GM12891 (cell line): ENCODE measurements at regions not wholly inside any gene's neighbourhood (a gene's known extent, or its start where the extent isn't known, plus 50 kb on each side); places are given as distances from the start of the nearest gene placed in this dataset.

ENCODE experiments used
- PAX5 ChIP-seq: IDR thresholded peaks from 2 replicates; pipeline ENCODE4 v1.6.1; 2011; ENCODE audit warnings: low read length, moderate library complexity, mild to moderate bottlenecking; ENCODE audit not compliant: insufficient read depth, severe bottlenecking
- POLR2A ChIP-seq: IDR thresholded peaks from 2 replicates; pipeline ENCODE4 v1.6.1; 2011; ENCODE audit warnings: low read depth, low read length, control low read depth
- POLR2AphosphoS5 ChIP-seq: IDR thresholded peaks from 2 replicates; pipeline ENCODE4 v1.6.1; 2011; ENCODE audit warnings: low read depth, low read length, control low read depth
- POU2F2 ChIP-seq: IDR thresholded peaks from 2 replicates; pipeline ENCODE4 v1.6.1; 2011; ENCODE audit warnings: low read depth, mild to moderate bottlenecking, control low read depth, low read length, moderate library complexity
- SPI1 ChIP-seq: IDR thresholded peaks from 2 replicates; pipeline ENCODE4 v1.6.1; 2011; ENCODE audit warnings: low read depth, low read length, control low read depth
- TAF1 ChIP-seq: IDR thresholded peaks from 2 replicates; pipeline ENCODE4 v1.6.1; 2011; ENCODE audit warnings: low read depth, low read length, control low read depth

GRCh38 chr9:78167356-78167755 lies 68.5 kb upstream of the CEP78 start:
- TF ChIP-seq POLR2A (no peak), TAF1 (no peak), POLR2AphosphoS5 (no peak), SPI1 (no peak), PAX5 (no peak), POU2F2 (no peak)
